Stimulated activated CD8-positive, alpha-beta memory T cell treated with anti-CD3 and anti-CD28 coated beads, Interleukin-4, amount 100 ng/mL, for 24 hours (primary cell): ENCODE measurements at regions not wholly inside any gene's neighbourhood (a gene's known extent, or its start where the extent isn't known, plus 50 kb on each side); places are given as distances from the start of the nearest gene placed in this dataset.
"Not testable (repeated sequence)": the region's sequence is repeated elsewhere in the genome, so short reads cannot be mapped to it uniquely, and the experiment has no call there.

Source experiments
- DNase-seq: peaks from one replicate; pipeline ENCODE4 v3.0.0-alpha.2; 2020; ENCODE audit warnings: low read depth

DNA sequence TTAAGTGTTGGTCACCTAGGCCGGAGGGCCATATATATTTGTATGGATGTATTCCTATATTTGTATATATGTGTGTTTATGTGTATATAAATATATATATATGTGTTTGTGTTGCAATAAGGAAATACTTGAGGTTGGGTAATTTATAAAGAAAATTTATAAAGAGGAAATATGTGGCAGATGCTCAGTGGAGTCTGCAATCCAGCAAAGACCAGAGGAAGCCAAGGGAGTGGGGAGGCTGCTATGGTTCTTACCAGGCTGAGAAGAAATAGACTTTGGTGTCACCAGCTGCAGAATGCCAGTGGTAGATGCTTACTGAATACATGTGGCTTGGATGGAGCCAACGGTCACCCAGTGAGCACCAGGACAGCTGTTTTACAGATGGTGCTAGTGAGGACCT lies 97.4 kb upstream of the ELOVL5 start:
- no peak for DNase-seq

DNA sequence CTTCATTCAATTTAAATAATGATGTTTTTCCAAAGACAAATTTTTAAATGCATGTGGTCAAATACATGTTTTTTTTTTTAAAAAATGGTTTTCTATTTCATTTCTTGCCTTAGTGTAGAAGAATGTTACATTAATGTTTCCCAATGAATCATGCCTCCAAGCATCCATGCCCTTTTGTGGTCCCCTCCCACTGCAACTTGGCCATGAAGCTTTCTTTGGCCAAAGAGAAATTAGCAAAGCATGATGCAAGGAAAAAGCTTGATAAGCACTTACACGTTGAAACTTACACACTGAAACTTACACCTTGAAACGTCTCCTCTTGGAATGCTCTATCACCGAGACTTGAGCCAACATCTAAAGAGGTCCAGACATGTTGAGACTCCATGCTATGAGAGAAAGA lies 93.0 kb upstream of the ELOVL5 start:
- no peak for DNase-seq

DNA sequence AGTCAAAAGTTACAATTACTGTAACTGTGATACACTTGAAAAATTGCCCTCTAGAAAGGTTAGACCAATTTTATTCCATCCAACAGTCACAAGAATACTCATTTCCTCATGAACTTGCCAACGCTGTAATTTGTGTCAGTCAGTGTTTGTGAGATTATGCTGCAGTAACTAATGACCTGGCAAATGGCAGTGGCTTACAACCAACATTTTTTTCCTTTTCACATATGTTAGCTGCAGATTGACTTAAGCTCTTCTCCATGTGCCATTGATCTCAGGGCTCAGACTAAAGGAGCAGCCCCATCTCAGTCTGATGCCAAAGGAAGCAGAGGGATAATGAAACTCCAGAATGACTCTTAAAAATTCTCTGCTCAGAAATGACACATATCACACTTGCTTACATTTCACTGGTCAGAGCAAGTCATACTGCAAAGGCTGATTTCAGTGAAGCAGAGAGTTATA lies 92.3 kb upstream of the ELOVL5 start:
- DNase-seq, result no peak

DNA sequence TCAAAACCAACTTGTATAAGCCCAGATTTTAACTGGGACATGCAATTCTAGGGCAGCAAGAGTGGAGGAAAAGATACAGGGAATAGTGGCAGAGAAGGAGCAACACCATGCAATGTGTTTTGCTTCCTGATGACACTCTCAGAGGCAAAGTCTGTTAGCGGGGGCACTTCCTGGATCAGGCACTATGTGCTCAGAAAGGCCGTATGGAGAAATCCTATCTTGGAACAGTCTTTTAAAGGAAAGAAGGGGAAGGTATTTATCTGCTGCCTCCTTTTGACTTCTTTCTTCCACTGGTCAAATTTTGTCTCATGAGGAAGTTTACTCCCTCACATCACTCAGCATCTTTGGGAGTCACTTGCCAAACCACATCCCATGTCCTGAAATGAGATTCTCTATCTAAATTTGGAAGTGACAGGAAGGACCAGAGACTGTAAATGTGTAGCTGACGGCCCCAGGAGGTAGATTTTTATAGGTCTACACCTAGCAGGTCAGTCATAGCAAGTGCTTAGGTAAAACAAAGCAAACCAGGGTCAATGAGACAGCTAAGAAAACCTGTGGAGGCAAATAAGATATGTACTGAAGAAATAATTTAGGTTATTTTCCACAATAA lies 91.7 kb upstream of the ELOVL5 start:
- DNase-seq, result no peak

DNA sequence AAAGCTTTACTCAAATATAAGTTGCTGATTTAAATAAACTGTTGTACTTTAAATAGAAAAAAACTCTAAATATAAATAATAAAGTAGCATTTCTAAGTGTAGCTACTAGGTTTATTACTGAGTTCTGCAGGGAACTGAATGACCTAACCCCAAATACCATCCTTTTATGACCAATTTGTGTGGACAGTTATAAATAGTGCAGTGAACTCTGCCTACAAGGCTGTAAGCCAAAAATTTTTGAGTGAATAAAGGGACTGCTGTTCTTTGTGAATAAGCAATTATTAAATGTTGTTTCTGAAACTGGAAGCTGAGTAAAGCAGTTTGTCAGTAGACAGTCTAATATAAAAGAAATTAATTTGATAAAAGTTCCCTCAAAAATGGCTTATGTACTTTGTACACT lies 90.8 kb upstream of the ELOVL5 start:
- DNase-seq, result no peak

DNA sequence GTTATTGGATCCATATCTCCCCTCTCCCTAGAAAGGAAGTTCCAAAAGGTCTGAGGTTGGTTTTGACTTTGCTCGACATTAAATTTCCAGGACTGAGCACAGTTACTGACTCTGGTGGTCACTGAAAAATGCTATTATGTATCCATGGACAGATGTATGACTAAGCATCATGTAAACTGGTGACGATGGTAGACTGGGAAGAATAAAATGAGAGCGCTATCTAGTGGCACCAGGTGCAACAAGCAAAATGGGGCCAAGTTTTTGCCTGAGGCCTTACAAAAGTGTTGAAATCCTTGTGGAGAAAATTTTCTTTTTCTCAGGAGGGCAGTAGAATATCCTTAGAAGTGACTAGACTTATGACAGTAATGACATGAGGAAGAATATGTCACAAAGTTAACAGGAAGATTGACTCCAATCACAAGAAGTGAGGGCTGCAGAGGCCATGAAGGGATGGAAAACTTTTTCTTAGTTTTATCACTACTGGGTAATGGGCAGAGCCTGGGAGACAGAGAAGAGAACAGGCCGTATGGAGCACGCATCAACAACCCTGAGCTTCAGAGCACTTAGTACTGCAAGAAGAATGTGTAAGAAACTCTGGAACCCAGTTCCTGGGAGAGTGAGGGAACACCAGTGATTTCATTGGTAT lies 88.9 kb upstream of the ELOVL5 start:
- DNase-seq, result no peak

DNA sequence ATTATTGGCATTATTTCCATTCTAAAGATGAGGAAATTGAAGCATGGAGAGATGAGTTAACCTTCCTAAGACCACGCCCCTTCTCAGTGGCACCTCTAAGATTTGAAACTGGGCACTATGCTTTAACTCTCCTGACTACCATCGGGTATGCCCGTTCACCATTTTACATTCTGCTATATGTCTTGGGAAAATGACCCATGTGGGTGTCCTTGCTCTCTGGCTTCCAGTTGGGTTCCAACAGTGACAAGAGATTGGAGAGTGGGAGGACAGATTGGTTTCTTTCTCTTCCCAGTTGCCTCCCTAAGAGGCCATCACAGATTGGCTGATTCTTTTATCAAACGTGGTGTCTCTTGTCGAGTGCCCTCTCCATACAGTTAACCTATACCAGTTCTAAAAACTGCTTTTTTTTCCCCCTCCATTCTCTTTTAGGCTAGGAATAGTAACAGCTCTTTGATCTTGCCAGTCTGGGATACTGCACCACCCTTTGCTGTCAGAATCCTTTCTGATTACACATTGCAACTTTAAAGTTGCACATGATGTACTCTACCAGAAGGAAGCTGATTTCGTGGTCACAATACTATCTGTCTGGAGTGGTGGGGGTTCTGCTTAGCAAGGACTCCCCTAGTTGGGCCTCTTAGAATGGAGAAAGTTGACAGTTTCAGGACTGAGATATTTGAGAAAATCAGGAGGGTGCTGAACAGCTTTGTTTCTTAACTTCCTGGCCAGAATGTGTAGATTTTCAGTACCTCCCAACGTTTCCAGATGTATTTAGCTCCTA lies 88.0 kb upstream of the ELOVL5 start:
- DNase-seq, result no peak

DNA sequence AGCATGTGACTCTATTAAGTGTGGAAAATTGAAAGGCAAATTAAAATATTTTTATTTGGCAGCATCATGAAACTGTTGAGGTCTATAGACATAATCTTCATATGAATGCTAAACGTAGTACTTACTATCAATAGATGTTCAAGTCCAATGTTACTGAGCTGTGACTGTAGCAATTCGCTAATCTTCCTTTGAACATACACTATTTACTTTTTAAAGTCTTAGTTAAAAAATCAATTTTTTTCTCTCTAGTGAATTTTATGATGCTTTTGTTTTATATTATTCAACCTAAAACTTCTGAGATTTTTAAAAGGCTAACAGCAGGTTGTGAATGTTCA lies 85.2 kb upstream of the ELOVL5 start:
- DNase-seq, result no peak

DNA sequence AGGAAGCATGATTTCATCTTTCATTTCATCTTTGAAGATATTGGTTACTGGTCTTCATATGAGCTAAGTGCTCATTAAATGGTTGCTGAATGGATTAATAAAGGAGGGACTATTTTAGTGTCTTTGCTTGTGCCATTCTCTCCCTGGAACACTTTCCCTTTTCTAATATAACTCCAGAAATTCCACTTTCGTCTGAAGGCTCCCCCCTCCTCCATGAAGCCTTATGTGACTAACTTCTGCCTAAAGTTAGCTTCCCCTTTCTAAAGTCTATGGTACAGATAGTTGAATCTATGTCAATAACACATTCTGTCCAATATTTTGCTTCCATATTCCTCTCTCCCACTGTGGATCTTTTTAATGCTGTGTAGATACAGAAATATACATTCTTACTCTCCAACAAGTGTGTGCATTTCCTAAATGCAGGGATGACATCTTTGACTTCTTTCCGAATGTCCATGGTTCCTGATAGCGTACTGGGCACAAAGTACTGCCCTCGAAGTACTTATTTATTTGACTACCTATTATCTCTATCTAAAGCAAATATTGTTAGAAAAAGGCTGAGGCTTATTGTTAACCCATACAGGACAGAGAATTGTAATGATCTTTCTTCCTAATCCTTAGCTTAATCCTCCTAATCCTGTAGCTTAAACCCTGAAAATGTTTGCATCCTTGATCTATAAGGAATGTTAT lies 84.7 kb upstream of the ELOVL5 start:
- no peak for DNase-seq

DNA sequence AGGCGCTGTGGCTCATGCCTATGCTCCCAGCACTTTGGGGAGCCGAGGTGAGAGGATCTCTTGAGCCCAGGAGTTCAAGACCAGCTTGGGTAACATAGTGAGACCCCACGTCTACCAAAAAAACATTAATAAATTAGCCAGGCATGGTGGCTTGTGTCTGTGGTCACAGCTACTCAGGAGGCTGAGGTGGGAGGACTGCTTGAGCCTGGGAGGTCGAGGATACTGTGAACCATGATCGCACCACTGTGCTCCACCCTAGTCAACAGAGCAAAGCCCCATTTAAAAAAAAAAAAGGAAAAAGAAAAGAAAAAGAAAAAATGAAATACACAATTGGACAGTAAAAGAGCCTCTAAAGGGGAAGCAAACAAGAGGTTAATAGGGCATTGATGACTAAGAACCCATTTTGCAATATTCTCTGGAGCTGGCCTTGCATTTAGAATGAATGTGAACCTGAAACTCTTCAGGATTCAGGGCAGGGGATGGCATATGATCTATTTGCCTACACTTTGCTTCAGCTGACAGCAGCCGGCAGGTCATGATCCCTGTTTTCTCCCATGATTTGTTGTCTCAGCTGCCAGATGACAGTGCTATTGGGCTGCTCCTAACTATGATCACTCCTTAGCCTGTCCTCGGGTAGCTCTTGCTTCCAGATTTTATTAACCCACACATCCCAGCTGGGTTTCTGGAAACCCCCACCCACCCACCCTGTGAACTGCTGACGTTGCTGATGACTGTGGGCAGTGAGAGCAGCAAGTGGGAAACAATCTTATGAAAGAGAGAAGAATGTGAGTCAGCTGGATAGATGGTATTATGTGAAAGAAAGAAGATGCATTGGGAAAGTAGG lies 83.8 kb upstream of the ELOVL5 start:
- DNase-seq, result no peak

DNA sequence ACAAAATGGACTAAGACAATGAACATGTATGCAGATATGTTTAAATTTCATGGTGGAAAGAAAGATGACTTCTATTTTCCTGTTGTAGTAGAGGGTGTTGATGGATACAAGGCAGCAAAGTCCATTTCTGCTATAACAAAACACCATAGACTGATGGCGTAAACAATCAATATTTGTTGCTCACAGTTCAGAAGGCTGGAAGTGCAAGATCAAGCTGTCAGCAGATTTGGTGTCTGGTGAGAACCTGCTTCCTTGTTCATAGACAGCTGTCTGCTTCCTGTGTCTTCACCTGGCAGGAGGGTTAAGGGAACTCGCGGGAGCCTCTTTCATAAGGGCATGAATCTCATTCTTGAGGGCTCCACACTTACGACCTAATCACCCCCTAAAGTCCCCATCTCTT lies 83.0 kb upstream of the ELOVL5 start:
- no peak for DNase-seq

DNA sequence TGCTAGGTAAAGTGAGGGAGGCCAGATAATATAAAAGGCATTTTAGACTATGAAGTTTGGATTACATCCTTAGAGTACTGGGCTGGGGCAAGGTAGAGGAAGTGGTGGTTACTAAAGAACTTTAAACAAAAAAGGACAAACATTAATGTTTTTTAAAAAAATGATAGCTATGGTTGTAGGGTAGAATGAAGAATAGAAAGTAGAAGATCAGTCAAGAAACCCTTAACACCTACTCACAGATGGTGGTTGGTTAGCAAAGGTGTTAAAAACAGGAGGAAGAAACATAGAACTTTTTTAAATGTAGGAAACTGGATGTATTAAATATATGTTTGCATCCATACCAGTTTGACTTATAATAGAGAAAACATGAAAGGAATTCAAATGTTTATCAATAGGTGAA lies 80.7 kb upstream of the ELOVL5 start:
- DNase-seq, result no peak

DNA sequence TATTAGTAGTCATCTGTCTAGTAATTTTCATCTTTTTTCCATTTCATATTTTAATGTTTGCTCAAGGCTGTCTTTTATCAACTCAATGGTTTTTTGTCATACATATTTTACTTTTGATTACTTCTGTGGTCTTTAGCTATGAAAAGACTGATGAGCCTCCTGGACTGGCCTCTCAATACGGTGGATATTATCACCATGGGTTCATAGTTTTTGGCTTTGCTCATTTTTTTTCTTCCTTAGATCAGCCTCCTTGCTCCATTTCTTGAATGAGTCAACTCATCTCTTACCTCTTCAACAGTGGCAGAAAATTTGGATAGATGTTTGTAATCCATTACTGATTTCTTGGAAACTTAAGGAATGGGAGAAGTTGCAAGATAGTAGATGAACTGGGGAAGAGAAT lies 80.1 kb upstream of the ELOVL5 start:
- no peak for DNase-seq

DNA sequence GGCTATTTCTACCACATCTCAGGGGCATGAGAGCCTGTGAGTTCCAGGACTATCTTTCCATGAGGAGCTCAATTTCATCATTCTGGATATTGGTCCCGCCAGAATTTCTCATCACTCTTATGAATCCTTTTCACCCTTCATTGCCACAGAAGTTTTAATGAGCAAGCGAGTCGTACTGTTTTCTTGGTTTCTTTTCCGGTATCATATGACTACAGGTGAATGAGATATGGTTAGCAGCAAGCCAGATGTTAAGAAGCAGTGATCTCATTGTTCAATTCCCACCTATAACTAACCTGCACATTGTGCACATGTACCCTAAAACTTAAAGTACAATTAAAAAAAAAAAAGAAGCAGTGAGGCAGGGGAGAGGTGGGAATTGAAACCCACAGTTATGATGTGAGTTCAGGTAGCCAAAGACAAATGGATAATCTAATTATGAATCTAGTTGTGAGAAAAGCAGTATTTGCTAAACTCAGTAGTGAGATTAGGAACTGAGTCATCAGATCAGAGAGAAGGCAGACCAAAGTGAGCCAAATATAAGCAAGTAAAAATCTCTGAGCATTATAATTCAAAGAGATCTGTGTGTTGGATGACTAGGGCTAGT lies 78.0 kb upstream of the ELOVL5 start:
- no peak for DNase-seq

DNA sequence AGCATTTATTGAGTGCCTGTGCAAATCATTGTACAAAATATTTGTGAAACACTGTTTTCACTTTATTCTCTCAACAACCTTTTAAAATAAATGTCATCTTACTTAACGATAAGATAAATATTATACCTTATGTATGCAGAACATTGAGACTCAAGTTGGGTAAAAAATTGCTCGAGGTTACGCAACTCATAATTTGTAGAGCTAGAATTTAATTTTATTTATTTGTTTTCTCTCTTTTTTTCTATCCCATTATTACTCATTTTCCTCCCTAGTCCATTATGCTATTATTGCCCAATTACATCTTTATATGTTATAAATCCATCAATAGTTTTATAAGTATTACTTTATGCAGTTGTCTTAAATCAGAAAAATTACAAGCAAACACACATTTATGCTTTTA lies 77.4 kb upstream of the ELOVL5 start:
- DNase-seq, result no peak

DNA sequence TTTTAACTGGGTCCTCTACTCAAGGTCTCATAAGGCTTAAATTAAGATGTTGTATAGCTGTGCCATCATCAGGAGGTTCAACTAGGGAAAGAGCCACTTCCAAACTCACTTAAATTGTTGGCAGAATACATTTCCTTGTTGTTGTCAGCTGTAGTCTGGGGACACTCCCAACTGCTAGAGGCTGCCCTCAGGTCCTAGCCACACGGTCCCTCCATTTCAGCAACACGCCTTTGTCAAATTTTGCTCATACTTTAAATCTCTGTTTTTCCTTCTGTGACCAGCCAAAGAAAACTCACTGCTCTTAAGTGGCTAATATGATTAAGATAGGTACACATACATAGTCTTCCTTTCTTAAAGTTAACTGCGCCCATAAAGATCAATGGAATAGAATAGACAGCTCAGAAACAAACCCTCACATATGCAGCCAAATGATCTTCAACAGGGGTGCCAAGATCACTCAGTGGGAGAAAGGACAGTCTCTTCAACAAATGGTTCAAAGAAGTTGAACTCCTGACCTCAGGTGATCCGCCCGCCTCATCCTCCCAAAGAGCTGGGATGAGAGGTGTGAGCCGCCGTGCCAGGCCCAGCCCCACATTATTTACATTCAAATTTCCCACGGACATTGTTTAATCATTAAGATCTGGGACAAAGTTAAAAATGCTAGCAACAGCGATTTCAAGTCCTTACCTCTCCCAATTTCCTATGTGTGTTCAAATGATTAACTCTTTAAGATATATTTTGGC lies 76.4 kb upstream of the ELOVL5 start:
- DNase-seq, result no peak

DNA sequence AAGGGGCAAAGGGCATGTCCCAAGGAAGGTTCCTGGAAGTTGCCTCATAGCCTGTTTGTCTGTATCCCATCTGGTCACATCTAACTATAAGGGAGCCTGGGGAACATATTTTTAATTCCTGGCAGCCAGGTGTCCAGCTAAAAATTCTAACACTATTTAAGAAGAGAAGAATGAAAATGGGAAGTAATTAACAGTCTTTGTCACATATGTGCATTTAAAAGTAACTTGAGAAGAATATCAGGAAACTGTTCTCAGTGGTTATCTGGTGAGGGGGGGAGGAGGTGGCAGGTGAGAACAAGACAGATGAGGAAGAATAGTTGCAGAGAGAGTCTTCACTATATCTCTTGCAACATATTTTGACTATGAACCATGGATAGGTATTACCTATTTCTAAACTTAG lies 75.5 kb upstream of the ELOVL5 start:
- DNase-seq, result no peak

DNA sequence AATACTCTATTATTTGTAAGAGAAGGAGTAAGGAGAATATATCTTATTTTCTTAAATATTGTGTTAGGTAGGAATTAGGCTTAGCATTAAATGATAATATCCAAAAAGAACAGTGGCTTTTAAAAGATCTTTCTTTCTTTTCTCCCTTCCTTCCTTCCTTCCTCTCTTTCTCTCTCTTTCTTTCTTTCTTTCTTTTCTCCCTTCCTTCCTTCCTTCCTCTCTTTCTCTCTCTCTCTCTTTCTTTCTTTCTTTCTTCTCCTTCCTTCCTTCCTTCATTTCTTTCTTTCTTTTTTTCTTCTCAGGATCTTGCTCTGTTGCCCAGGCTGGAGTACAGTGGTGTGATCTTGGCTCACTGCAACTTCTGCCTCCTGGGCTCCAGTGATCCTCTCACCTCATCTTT lies 74.8 kb upstream of the ELOVL5 start:
- DNase-seq, result not testable (repeated sequence)

DNA sequence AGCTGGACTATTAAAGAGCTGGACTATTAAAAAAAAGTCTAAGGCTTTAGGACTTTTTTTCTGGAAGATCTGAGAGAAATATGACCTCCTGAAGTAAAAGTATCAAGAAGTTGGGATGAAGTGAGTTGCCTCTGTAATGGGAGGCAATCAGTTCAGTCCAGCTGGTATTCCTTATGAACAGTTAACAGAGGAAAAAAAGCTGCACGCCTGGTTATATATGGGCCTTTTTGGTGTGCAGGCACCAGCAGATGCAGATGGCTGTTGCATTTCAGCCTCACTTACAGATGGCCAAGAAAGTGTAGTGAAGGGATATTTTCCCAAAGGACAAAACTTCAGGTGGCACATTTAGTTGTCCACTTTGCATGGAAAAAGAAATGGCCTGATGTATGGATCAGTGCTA lies 70.3 kb upstream of the ELOVL5 start:
- DNase-seq, result no peak

DNA sequence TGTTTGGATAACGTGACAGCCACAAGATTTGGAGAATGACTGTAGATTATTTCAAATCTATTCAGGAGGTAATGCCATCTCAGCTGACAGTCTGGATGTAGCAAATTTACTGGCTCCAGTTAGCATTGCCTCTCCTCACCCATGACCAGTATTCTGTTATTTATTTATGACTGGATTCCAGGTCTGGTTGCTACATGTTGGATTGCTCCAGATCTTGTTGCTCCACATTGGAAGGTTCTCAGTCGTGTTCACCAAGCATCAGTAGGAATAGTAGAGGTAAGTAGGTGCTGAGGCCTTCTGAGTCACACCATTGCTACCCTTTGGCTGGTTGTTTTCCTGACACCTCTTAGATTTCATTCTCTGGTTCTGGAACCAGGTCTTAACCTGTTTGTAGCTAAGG lies 69.5 kb upstream of the ELOVL5 start:
- no peak for DNase-seq

DNA sequence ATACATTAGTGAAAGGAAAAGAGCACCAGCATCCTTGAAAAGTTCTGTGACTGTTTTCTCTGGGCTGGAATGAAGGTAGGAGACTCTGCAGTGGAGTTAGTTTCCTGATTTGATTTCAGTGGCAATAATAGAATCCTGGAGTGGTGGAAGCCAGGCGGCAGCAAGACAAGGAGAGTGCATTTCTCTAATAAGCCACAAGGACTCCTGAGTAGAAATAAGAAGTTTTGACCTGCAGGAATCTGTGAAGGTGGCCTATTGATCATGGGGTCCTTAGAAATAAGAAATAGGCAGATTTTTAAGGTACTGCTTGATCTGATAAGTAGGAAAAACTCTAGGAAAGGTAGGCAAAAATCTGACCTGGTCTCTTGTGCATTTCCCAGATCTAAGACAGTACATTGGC lies 68.4 kb upstream of the ELOVL5 start:
- no peak for DNase-seq
